GM18502 (cell line): ENCODE measurements at regions not wholly inside any gene's neighbourhood (a gene's known extent, or its start where the extent isn't known, plus 50 kb on each side); places are given as distances from the start of the nearest gene placed in this dataset.

Source experiments
- ATAC-seq: cut with Tn5 transposase; IDR thresholded peaks from one replicate; pipeline ENCODE4 v1.9.1; 2021; ENCODE audit warnings: mild to moderate bottlenecking; ENCODE audit not compliant: unreplicated experiment, poor library complexity

DNA sequence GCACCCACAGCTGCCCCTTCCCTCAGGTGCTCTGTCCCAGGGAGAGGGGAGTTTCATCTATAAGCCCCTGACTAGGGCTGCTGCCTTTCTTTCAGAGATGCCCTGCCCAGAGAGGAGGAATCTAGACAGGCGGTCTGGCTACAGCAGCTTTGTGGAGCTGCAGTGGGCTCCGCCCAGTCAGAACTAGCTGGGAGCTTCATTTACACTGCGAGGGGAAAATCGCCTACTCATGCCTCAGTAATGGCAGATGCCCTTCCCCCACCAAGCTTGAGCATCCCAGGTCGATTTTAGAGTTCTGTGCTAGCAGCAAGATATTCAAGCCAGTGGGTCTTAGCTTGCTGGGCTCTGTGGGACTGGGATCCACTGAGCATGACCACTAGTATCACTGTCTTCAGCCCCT is 181.2 kb upstream of the RARB start:
- no peak for ATAC-seq

GRCh38 chr3:25252291-25252690 is 175.8 kb upstream of the RARB start:
- no peak for ATAC-seq

DNA sequence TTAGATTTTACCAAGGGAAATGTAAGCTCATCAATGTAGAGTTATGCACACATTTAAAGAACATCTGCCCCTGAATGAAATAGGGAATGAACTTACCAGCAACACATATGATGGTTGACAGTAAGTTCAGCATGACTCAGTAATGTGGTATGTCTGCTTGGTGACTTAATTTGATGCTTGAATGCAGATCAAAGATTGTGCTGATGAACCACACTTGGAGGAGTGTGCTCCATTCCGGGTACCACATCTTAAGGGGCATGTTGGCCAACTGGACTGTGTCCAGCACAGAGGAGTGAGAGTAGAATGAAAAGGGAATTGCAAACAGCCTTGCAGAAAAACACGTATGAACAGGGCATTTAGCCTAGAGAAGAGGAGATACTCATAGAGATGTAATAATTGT is 171.0 kb upstream of the RARB start:
- ATAC-seq = no peak

DNA sequence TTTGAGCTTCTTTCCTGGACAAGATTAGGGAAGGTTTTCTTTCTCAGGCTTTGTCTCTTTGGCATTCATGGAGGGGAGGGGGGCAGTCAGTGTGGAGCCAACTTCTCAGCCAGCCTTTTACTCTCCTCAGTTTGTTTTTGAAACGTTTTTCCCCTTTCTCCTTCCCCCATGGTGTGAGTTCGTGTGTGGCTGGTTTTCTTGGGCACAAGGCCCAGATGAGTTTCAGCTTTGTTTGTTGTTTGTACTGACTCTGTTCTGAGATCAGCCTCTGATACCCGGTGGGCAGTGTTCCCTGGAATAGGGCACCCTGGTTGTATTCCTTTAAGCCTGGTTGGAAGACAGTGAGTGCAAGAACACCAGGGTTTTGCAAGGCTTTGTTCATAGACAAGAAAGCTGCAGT is 168.2 kb upstream of the RARB start:
- no peak for ATAC-seq

- no peak for ATAC-seq
Observed at GRCh38 chr3:25262322-25262721, 165.7 kb upstream of the RARB start.

GRCh38 chr3:25265284-25265683 is 162.8 kb upstream of the RARB start:
- no peak for ATAC-seq

GRCh38 chr3:25266677-25267076 is 161.4 kb upstream of the RARB start:
- ATAC-seq = no peak

DNA sequence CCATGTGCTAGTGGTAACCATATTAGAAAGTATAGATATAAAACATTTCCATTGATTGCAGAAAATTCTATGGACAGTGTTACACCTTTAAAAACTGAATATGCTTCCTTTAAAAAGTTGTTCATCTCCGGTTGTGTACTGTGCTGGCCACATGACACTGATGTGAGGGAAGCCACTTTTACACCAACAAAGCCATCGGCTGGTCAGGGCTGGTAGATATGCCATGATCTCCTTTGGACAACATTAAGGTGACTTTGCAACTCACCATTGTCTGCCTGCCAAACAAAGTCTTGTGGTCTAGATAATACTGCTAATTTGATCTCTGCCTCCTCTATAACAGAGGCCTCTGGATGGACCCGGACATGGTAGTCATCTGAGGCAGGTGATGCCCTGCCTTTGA is 156.0 kb upstream of the RARB start:
- no peak for ATAC-seq

DNA sequence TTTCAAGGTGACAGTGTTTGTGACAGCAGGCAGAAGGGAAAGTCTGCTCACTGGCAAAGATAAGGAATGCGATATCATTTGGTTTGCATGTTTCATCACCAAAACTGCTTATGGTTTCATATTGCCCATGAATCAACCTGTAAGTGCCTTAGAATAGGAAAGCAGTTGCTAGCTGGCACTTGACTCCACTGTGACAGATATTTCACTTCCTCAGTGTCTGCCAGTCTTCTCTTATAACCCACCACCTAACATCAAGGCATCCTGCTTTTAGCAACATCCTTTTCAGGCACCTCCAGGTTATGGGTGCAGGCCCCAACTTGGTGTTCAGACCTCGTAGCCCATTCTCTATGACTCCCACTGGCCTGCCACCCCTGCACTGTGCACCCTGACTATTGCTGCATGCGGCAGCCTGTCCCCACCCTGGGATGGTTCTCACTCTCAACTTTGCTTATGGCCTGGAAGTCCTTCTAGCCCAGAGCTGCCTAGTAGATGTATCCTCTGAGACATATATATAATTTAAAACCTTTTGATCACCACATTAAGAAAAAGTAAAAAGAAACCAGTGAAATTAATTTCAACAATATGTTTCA is 154.4 kb upstream of the RARB start:
- ATAC-seq = no peak

GRCh38 chr3:25277503-25277902 is 150.6 kb upstream of the RARB start:
- no peak for ATAC-seq

- no peak for ATAC-seq
Observed at GRCh38 chr3:25281041-25281731, 146.9 kb upstream of the RARB start.

DNA sequence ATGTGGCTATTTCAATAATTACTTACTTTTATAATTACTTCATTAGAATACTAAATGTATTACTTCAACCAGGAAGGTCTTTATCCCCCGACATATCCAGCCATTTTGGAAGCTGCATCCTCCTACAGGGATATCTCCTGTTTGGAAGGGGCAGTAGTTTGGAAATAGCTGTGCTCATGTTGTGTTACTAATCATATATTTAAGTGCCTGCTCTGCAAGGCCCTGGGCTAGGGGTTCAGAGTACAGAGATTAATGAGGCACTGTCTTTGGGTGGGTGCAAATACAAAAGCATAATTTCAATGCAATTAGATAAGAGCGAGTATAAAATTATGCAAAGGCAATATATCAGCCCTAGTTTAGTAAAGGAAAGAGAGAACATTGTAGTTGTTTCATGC is 146.3 kb upstream of the RARB start:
- no peak for ATAC-seq

- no peak for ATAC-seq
Observed at GRCh38 chr3:25283613-25284012, 144.4 kb upstream of the RARB start.

DNA sequence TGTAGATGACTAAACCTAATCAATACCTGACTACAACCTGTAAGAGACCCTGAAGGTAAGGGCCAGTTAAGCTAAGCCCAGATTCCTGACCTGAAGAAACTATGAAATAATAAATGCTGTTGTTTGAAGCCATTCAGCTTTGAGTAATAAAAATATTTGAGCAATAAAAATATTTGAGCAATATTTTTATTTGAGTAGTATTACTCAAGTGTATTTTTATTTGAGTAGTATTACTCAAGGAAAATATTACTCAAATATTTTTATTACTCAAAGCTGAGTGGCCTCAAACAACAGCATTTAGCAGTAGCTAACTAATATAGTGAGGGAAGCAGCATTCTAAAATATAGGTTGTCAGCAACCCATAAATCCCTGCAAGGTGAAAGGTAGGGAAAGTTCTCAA is 143.8 kb upstream of the RARB start:
- no peak for ATAC-seq

DNA sequence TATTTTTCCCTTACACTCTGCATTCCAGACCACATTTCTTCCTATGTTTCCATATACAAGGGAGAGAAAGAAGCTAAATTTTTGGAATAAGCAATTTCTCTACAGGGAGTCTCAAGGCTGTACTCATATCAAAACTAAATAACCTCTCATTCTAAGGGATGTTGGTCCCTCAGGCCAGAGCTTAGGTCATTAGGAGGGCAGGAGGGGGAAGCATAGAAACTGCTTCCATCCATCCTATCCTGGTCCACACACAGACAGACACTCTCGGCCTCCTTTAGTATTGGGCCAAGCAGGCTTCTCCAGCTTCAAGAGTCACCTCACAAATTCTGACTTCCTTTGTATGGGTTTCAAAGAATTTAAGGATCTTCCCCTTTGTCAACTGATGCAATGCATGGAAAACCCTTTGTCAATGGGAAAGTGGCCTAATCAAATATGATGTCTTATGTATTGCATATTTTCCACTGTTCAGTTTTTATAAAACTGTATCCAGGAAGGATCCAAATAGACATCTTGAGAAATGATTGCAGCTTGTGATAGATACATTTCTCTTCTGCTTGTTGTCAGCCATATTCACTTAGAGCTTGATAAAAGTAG is 140.7 kb upstream of the RARB start:
- no peak for ATAC-seq

DNA sequence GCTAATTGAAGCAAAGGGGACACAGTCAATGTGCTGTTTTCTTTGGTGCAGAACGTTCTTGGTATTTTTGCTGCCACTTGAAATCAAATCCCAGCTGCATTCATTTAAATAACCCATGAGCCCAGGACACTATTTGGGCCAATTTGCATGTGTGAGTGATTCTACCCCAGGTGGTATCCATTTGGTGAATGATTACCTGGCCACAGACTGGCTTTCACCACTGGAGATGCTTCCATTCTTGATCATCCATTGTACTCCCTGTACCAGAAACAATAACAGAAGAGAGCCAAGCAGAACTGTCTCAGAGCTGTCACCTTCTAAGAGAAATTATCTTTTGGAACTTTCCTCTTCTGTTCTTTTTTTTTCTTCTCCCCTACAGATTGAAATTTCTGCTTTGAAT is 139.7 kb upstream of the RARB start:
- no peak for ATAC-seq

DNA sequence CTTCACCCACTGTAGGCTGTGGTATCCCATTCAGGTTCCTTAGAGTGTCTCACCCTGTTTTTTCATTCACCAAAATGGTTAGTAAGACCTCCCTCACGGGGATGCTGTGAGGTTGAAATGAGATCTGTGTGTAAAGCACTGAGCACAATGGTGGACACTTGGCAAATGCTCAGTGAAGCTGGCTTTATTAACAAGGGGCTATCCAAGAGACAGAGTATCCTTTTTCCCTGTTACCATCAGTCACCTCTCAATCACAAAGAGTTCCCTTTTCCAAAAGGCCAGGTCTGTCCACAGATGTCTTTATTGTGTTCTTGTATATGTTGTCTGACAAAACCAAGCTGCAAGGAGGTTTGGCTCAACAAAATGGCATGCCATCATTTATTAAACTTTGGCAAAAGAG is 138.9 kb upstream of the RARB start:
- ATAC-seq = no peak

DNA sequence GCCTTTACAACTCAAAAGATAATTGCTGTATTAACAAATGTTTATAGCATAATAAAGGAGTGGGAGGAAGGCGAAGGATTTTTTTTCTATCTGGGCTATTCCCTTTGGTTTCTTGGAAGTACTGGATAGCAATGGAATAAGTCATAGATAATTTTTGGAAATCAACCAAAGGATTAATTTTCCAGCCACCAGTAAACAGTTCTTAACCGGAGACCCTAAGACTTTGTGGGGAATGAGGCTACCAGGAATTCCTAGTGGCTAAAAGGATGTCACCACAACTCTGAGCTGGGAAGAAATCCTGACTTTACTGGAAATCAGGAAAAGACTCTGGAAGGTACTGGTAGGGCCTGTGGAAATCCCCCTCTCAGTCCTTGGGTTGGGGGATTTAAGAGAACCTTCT is 138.4 kb upstream of the RARB start:
- ATAC-seq = no peak

GRCh38 chr3:25291481-25291905 is 136.6 kb upstream of the RARB start:
- no peak for ATAC-seq

- no peak for ATAC-seq
Observed at GRCh38 chr3:25292036-25292435, 136.0 kb upstream of the RARB start.

- ATAC-seq = no peak
Observed at GRCh38 chr3:25292595-25292994, 135.5 kb upstream of the RARB start.

DNA sequence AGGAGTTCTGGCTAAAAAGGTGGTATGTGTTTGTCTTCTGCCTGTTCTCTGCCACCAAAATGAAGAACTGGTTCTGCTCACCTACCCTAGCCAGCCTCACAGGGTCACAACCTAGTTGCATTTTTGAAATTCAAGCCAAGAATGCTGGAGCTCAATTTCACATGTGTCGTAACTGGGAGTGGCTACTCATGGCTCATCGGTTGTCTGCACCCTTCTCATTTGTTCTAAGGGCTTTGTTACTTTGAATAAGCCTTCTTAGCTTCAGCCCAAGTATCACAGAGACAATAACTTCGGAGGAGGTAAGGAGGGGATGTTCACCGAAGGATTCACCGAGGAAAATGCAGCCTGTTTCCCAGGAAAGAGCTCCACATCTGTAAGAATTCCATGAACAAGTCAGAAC is 134.3 kb upstream of the RARB start:
- ATAC-seq = no peak
